OCI-LY7 (cell line): ENCODE measurements at regions not wholly inside any gene's neighbourhood (a gene's known extent, or its start where the extent isn't known, plus 50 kb on each side); places are given as distances from the start of the nearest gene placed in this dataset.

Experiments used
- EZH2phosphoT487 ChIP-seq: fragments of 200-600 bp; sonication (generic); IDR thresholded peaks from 2 replicates; pipeline ENCODE4 v1.6.1; 2018; ENCODE audit warnings: low read depth, borderline replicate concordance, mild to moderate bottlenecking, mixed run types, antibody characterized with exemption, low read length, moderate library complexity, mixed read lengths
- TF ChIP-seq, protein P1 (sequence below): fragments of 200-600 bp; sonication (generic); conservative IDR thresholded peaks from 2 replicates; pipeline ENCODE4 v1.5.1; 2014; ENCODE audit warnings: mild to moderate bottlenecking, antibody characterized with exemption, low read length, moderate library complexity, mixed read lengths

DNA sequence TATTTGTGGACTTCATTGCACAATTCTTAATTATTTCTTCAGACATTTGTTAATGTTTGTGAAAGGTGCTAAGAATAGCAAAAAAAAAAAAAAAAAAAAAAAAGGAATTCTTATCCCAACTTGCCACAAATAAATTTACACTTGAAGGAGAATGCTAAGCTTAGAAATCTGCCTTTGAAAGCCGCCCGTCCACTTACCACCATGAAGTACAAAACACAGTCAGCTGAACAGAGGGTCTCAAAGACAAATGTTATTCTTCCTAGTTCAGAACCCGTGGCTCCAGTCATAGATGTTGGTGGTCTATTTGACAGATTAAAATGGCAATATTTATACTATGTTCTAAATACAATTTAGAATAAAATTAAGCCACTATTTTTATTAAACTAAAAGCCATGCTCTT, 141.2 kb downstream of the ELAPOR2 start:
- TF ChIP-seq, protein P1, sequence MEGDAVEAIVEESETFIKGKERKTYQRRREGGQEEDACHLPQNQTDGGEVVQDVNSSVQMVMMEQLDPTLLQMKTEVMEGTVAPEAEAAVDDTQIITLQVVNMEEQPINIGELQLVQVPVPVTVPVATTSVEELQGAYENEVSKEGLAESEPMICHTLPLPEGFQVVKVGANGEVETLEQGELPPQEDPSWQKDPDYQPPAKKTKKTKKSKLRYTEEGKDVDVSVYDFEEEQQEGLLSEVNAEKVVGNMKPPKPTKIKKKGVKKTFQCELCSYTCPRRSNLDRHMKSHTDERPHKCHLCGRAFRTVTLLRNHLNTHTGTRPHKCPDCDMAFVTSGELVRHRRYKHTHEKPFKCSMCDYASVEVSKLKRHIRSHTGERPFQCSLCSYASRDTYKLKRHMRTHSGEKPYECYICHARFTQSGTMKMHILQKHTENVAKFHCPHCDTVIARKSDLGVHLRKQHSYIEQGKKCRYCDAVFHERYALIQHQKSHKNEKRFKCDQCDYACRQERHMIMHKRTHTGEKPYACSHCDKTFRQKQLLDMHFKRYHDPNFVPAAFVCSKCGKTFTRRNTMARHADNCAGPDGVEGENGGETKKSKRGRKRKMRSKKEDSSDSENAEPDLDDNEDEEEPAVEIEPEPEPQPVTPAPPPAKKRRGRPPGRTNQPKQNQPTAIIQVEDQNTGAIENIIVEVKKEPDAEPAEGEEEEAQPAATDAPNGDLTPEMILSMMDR = no peak
- no peak for TF ChIP-seq EZH2phosphoT487
